GM12878 (cell line): ENCODE measurements at regions not wholly inside any gene's neighbourhood (a gene's known extent, or its start where the extent isn't known, plus 50 kb on each side); places are given as distances from the start of the nearest gene placed in this dataset.

Experiments used
- ATAC-seq: fragments of 200-7000 bp; cut with Tn5 transposase; 3 replicates; pipeline ENCODE4 v1.9.1; 2020; ENCODE audit warnings: mild to moderate bottlenecking, moderate library complexity
- BruUV-seq: library from RNA; stranded (reverse); fragments of 400-500 nt; replicated peaks from 2 replicates; lab custom pipeline; 2021; lab: Mats Ljungman, UMichigan
- CTCF ChIA-PET: fragments of 300-600 bp; sonication (Branson Sonifier 250); formaldehyde crosslinking; extraction: SDS; loops from one replicate; lab custom pipeline; 2021; ENCODE audit warnings: inconsistent platforms; lab: Yijun Ruan, JAX
- POLR2A ChIA-PET: fragments of 350-600 bp; formaldehyde crosslinking; extraction: SDS; loops from one replicate; lab custom pipeline; 2021; ENCODE audit warnings: inconsistent platforms; lab: Charles Lee
- RAD21 ChIA-PET: fragments of 300-600 bp; sonication (Branson Sonifier 250); formaldehyde crosslinking; loops from one replicate; lab custom pipeline; 2023; ENCODE audit warnings: antibody characterized with exemption; ENCODE audit not compliant: unreplicated experiment; lab: Charles Lee
- SMC1A ChIA-PET: fragments of 300-600 bp; sonication (Branson Sonifier 250); formaldehyde crosslinking; loops from one replicate; lab custom pipeline; 2023; ENCODE audit not compliant: unreplicated experiment, uncharacterized antibody; lab: Charles Lee
- DNase-seq: peaks from one replicate; pipeline ENCODE4 v3.0.0-alpha.2; 2011; ENCODE audit warnings: low read depth, low spot score
- FAIRE-seq: peaks from 3 replicates; lab custom pipeline; 2011; peaks lifted over from hg19 to GRCh38; lab: Jason Lieb, UNC
- H2AFZ ChIP-seq: 2 replicates; pipeline ENCODE4 v1.6.0; 2011; ENCODE audit warnings: low read depth, low read length, control low read depth; ENCODE audit not compliant: control insufficient read depth
- H3K27ac ChIP-seq: 2 replicates; pipeline ENCODE4 v1.5.1; 2011; ENCODE audit warnings: control low read depth; ENCODE audit not compliant: control insufficient read depth, insufficient read depth
- H3K27me3 ChIP-seq, 2 experiments: replicated peaks in 1 of 2; 2 replicates each; pipeline versions ENCODE4 v1.6.0 to v1.6.1; 2011; ENCODE audit warnings: low read length in 1 of 2; ENCODE audit not compliant: control insufficient read depth in 2 of 2, insufficient read depth in 2 of 2
- H3K36me3 ChIP-seq, 2 experiments: 2 replicates each; pipeline ENCODE4 v1.5.1; 2011; ENCODE audit warnings: low read length in 1 of 2; ENCODE audit not compliant: control insufficient read depth in 2 of 2, insufficient read depth in 2 of 2
- H3K4me1 ChIP-seq: 2 replicates; pipeline ENCODE4 v1.6.1; 2011; ENCODE audit warnings: mild to moderate bottlenecking, low read length, moderate library complexity, mixed read lengths; ENCODE audit not compliant: control insufficient read depth, insufficient read depth
- H3K4me2 ChIP-seq: 2 replicates; pipeline ENCODE4 v1.6.0; 2011; ENCODE audit warnings: control low read depth; ENCODE audit not compliant: control insufficient read depth, insufficient read depth
- H3K4me3 ChIP-seq: fragments of 200-600 bp; sonication (generic); 2 replicates; pipeline ENCODE4 v1.5.1; 2016
- H3K79me2 ChIP-seq: 2 replicates; pipeline ENCODE4 v1.6.0; 2011; ENCODE audit warnings: low read length; ENCODE audit not compliant: control insufficient read depth, insufficient read depth
- H3K9ac ChIP-seq: 2 replicates; pipeline ENCODE4 v1.8.0; 2011; ENCODE audit warnings: low read length, control low read depth, mixed read lengths; ENCODE audit not compliant: control insufficient read depth, insufficient read depth
- H3K9me3 ChIP-seq: replicated peaks from 3 replicates; pipeline ENCODE4 v1.5.1; 2011; ENCODE audit warnings: mild to moderate bottlenecking, low read length; ENCODE audit not compliant: control insufficient read depth, insufficient read depth
- H4K20me1 ChIP-seq: 2 replicates; pipeline ENCODE4 v1.6.0; 2011; ENCODE audit not compliant: control insufficient read depth, insufficient read depth
- CREB1 ChIP-seq: IDR thresholded peaks from 2 replicates; pipeline ENCODE4 v1.6.1; 2012; ENCODE audit warnings: low read depth, mild to moderate bottlenecking, inconsistent platforms
- E2F4 ChIP-seq: IDR thresholded peaks from 2 replicates; pipeline ENCODE4 v1.6.1; 2012; ENCODE audit warnings: low read depth, low read length, improper control_type of control experiment
- YY1 ChIP-seq: IDR thresholded peaks from 2 replicates; pipeline ENCODE4 v1.6.1; 2011; ENCODE audit warnings: low read depth, mild to moderate bottlenecking, low read length
- ZBTB4 ChIP-seq: fragments of 450-650 bp; formaldehyde crosslinking; IDR thresholded peaks from 2 replicates; pipeline ENCODE4 v1.4.0; 2022; ENCODE audit warnings: mild to moderate bottlenecking, moderate library complexity
- WGBS: methylation state at CpG from one replicate; pipeline ENCODE4 v1.1.6; 2016; ENCODE audit warnings: low lambda C conversion rate; ENCODE audit not compliant: insufficient replicate concordance, insufficient coverage; ENCODE audit errors: missing lambda C conversion rate; 5-methylcytosine and 5-hydroxymethylcytosine counted together
- in situ Hi-C: fragments of 300-500 bp; cut with MboI; formaldehyde crosslinking; loops from 9 replicates; pipeline ENCODE4 v1.14.3; 2018; ENCODE audit warnings: mixed read lengths
- intact Hi-C: fragments of 100-400 bp; cut with micrococcal nuclease; formaldehyde crosslinking; loops from one replicate; pipeline ENCODE4 v1.14.2; 2022; ENCODE audit not compliant: unreplicated experiment

GRCh38 chr10:33930079-33930478 is 595.6 kb upstream of the NRP1 start:
- POLR2A ChIA-PET = no interaction called here
- RAD21 ChIA-PET = interaction anchor here (1.1 kb wide), 1 partner anchor 65 kb away, joined by 3 read pairs; no protein-coding TSS in a partner anchor
- in situ Hi-C loops (no loop called here), intact Hi-C loops (no loop called here)
- CTCF ChIA-PET = no interaction called here
- no peak for ATAC-seq
- H2AFZ ChIP-seq = no peak overlapping the region
- no peaks in the 10 kb centered on the region for H3K27me3 ChIP-seq
- WGBS = 0% methylated on average over 1 of the region's 1 CpG
- no peaks in the 10 kb centered on the region for H3K4me1 ChIP-seq
- H3K36me3 ChIP-seq = no peaks in the 10 kb centered on the region
- no peak overlapping the region for H3K4me3 ChIP-seq
- H3K9ac ChIP-seq = no peak overlapping the region
- SMC1A ChIA-PET = no interaction called here
- no peak overlapping the region for H3K4me2 ChIP-seq
- H4K20me1 ChIP-seq = no peaks in the 10 kb centered on the region
- TF ChIP-seq CREB1 = no peak
- no peak for TF ChIP-seq E2F4
- TF ChIP-seq ZBTB4 (CRISPR knock-in tag) = no peak
- no peak for TF ChIP-seq YY1
- H3K79me2 ChIP-seq = no peaks in the 10 kb centered on the region
- no peak overlapping the region for H3K27ac ChIP-seq
- no TSS peak for BruUV-seq
- H3K9me3 ChIP-seq = no peaks in the 10 kb centered on the region
- no peak for FAIRE-seq
- no peak for DNase-seq
